Suprapubic skin (tissue), 3 donors: ENCODE measurements at regions not wholly inside any gene's neighbourhood (a gene's known extent, or its start where the extent isn't known, plus 50 kb on each side); places are given as distances from the start of the nearest gene placed in this dataset.

Source experiments
- EP300 ChIP-seq: sonication (generic); formaldehyde crosslinking; IDR thresholded peaks from one replicate; pipeline ENCODE4 v1.6.1; 2017; ENCODE audit warnings: antibody characterized with exemption
- TF ChIP-seq, protein P1 (sequence below), 2 donors: fragments of 200-600 bp in 1 of 2; fragments of 450-650 bp in 1 of 2; sonication (generic) in 1 of 2; IDR thresholded peaks; one replicate each; pipeline ENCODE4 v1.5.1; 2016 to 2019; ENCODE audit warnings: antibody characterized with exemption in 2 of 2, mild to moderate bottlenecking in 1 of 2, moderate library complexity in 1 of 2

DNA sequence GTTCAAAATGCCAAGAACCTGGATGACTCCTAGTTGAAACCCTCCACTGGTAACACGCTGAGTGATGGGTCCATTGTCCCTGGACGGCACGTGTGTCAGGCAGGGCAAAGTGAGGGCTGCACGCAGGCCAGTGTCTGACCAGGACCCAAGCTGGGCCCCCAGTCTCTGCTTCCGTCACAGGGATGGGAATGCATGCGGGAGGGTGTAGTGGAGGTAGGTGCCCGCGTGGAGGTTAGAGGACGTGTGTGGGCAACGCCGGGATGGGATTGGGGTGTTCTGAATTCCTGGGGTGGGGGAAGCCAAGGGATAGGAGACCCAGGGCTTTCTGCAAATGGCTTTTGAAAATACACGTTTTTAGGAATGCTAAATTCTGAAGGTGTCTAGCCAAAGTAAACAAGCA is 943.3 kb downstream of the BRD1 start:
- TF ChIP-seq, protein P1, sequence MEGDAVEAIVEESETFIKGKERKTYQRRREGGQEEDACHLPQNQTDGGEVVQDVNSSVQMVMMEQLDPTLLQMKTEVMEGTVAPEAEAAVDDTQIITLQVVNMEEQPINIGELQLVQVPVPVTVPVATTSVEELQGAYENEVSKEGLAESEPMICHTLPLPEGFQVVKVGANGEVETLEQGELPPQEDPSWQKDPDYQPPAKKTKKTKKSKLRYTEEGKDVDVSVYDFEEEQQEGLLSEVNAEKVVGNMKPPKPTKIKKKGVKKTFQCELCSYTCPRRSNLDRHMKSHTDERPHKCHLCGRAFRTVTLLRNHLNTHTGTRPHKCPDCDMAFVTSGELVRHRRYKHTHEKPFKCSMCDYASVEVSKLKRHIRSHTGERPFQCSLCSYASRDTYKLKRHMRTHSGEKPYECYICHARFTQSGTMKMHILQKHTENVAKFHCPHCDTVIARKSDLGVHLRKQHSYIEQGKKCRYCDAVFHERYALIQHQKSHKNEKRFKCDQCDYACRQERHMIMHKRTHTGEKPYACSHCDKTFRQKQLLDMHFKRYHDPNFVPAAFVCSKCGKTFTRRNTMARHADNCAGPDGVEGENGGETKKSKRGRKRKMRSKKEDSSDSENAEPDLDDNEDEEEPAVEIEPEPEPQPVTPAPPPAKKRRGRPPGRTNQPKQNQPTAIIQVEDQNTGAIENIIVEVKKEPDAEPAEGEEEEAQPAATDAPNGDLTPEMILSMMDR (IDR thresholded peaks at IDR 0.05) = no peak
- TF ChIP-seq EP300 = no peak
